AG10803 (cell line): ENCODE measurements at regions not wholly inside any gene's neighbourhood (a gene's known extent, or its start where the extent isn't known, plus 50 kb on each side); places are given as distances from the start of the nearest gene placed in this dataset.
"Not testable (repeated sequence)": the region's sequence is repeated elsewhere in the genome, so short reads cannot be mapped to it uniquely, and the experiment has no call there.

Source experiments
- DNase-seq: peaks from one replicate; pipeline ENCODE4 v3.0.0; 2010; ENCODE audit warnings: low read depth
- H3K4me3 ChIP-seq: 2 replicates; pipeline ENCODE4 v1.5.1; 2011; ENCODE audit warnings: mild to moderate bottlenecking, low read length, control low read depth
- TF ChIP-seq, protein P1 (sequence below): conservative IDR thresholded peaks from 2 replicates; pipeline ENCODE4 v1.5.1; 2011; ENCODE audit warnings: mild to moderate bottlenecking, low read length, control low read depth, inconsistent platforms

DNA sequence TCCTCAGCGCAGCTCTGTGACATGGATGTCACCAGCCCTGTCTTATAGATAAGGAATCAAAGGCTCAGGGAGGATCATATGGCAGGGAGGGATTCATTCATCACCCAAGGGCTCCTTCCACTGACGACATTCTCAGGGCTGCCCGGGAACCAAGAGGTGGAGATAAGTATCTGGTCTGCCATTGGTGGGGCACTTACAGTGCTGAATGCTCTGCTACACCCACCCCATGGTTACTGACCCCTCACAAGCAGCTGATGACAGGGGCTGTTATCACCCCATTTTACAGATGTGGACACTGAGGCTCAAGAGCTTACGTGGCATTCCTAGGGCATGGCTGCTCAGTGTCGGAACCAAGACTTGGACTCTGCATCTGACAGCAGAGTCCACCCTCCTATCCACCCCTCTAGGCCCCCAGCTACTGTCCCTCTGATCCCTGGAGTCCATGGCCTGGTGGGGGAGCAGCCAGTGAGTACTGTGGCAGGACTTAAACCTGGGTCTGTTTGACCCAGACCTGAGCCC is 155.1 kb downstream of the PTPRU start:
- no peak for DNase-seq
- TF ChIP-seq, protein P1, sequence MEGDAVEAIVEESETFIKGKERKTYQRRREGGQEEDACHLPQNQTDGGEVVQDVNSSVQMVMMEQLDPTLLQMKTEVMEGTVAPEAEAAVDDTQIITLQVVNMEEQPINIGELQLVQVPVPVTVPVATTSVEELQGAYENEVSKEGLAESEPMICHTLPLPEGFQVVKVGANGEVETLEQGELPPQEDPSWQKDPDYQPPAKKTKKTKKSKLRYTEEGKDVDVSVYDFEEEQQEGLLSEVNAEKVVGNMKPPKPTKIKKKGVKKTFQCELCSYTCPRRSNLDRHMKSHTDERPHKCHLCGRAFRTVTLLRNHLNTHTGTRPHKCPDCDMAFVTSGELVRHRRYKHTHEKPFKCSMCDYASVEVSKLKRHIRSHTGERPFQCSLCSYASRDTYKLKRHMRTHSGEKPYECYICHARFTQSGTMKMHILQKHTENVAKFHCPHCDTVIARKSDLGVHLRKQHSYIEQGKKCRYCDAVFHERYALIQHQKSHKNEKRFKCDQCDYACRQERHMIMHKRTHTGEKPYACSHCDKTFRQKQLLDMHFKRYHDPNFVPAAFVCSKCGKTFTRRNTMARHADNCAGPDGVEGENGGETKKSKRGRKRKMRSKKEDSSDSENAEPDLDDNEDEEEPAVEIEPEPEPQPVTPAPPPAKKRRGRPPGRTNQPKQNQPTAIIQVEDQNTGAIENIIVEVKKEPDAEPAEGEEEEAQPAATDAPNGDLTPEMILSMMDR: no peak
- H3K4me3 ChIP-seq: no peak overlapping the region

DNA sequence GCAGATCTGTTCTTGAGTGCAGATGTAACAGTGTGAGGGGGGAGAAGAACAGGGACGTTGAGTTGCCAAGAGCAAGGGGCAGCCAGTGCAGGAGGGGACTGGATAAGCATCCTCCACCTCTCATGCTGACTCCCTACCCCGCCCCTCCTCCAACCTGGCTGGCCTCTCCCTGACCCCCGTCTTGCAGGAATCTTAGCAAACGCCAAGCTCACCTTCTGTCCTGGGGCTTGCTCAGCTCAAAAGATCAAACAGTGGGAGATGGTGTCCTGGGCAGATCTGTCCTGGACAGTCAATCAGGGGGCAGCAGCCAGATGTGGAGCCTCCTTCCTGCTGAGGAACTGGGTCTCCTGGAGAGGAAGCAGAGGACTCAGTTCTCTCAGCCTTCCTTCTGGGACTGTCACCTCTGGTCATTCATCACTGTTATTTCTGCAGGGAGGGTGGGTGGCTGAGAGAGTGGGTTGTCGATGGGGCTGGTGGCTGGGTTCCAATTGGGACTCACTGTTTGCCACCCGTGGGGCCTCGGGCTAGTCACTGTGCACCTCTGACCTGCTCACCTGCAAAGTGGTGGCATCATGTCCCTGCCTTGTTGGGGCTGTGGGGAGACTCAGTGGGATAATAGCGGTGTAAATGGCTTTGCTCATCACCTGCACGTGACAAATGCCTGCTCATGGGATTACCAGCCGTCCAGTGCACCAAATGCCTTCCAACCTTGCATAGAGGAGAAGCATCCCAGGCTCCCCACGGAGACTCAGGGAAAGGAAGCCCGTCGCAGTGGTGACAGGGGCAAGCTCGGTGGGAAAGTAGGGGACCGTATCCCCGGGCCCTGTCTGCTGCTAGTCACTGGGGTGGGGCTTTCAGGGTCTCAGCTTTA is 154.4 kb downstream of the PTPRU start:
- no peak for DNase-seq
- no peak overlapping the region for H3K4me3 ChIP-seq
- TF ChIP-seq, protein P1: no peak

DNA sequence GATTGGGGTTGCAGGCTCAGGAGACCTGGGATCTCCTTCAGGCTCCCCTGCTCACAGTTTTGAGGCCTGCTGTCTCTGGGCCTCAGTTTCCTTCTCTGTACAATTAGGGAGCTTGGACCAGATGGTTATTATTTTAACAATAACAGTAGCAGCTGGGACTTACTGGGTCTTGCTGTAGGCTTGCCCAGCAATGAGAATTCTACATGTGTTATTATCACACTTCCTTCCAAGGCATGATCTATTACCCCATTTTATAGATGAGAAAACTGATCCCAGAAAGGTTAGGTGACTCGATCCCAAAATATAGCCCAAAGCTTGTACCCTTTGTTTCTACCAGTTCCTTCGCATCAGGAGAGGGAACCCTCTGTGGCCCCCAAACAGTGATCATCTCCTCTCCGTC is 153.8 kb downstream of the PTPRU start:
- no peak for DNase-seq
- TF ChIP-seq, protein P1: no peak
- H3K4me3 ChIP-seq: no peak overlapping the region

DNA sequence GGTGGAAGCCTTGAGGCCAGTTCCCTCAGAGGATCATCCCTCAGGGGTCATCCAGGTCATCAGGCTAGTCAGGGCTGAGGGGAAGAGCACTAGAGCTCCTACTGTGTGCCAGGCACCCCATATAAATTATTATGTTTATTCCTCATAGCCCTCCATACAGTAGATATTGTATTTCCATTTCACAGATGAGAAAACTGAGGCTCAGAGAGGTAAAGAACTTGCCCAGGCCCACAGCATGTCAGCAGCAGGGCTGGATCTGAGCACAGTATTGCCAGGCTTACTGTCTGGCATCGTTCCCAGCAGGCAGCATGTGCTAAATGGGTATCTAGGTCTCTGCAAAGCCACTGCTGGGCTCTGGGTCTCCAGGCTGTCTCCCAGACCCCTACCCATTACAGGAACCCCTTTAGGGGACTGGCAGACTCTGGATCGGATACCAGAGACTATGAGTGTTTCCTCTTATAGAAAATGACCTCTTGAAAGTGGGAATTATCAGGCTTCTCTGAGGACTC is 153.3 kb downstream of the PTPRU start:
- TF ChIP-seq, protein P1: no peak
- H3K4me3 ChIP-seq: no peak overlapping the region
- no peak for DNase-seq

DNA sequence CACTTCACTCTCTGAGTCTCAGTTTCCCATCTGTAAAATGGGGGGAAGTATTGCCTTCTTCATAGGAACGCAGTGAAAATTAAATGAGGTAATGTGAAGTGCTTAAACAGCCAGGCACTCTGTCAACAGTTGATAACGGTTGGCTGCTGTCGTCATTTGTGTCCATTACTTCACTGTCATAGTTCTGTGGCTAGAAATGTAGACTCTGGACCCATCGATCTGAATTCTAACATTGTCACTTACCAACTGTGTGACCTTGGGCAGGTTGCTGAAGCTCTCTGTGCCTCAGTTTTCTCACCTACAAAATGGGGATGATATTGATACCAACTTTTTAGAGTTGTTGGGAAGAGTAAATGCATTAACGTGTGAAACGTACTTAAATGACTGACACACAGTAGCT is 152.6 kb downstream of the PTPRU start:
- TF ChIP-seq, protein P1: no peak
- H3K4me3 ChIP-seq: no peak overlapping the region
- DNase-seq: no peak

DNA sequence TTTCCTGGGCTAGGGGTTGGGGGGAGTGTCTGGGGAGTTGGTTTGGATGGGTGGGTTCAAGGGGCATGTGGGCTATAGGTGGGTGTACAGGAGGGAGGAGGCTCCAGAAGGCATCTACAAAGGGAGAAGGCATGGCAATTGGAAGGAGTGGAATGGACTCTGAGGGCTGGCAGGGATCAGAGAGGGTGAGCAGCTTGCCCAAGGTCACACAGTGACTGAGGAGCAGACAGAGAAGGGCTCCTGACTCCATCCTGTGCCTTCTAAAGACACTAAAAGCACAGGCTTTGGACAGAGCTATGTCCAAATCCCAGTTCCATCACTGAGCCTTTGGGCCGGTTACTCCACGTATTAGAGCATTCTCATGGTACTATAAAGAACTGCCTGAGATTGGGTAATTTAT is 151.8 kb downstream of the PTPRU start:
- TF ChIP-seq, protein P1: no peak
- no peak overlapping the region for H3K4me3 ChIP-seq
- no peak for DNase-seq

DNA sequence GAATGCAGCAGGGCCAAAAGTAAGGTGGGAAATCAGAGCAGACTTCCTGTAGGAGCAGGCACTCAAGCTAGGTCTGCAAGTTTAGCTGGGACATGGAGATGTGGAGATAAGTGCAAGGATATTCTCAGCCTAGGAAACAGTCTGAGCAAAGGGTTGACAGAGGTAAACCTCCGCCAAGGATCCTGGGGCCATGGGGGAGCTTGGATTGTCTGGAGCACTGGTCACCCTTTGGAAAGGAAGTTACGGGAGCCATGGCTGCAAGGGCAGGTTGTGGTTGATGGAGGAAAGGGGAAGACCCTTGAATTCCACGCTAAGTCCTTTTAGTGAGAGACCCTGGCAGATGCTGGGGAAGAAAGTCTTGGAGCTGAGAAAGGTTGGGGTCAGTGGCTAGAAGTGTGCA is 150.9 kb downstream of the PTPRU start:
- TF ChIP-seq, protein P1: no peak
- no peak overlapping the region for H3K4me3 ChIP-seq
- no peak for DNase-seq

DNA sequence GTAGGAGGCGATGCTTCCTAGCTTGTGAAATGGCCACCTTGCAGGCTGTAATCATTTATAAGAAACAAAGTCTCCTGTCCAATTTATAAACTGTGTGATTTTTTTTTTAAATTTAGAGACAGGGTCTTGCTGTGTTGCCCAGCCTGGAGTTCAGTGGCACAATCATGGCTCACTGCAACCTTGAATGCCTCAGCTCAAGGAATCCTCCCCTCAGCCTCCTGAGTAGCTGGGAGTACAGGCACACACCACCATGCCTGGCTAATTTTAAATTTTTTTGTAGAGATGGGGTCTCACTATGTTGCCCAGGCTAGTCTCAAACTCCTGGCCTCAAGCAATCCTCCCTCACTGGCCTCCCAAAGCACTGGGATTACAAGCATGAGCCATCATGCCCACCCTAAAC is 150.1 kb downstream of the PTPRU start:
- DNase-seq, H3K4me3 ChIP-seq: not testable (repeated sequence)
